ENCODE measurements at regions not wholly inside any gene's neighbourhood (a gene's known extent, or its start where the extent isn't known, plus 50 kb on each side); places are given as distances from the start of the nearest gene placed in this dataset.
"Not testable (repeated sequence)": the region's sequence is repeated elsewhere in the genome, so short reads cannot be mapped to it uniquely, and the experiment has no call there.

GRCh38 chr5:113723021-113723420 lies 209.5 kb downstream of the YTHDC2 start:
- no peak for DNase-seq

GRCh38 chr5:113735751-113736150 lies 222.3 kb downstream of the YTHDC2 start:
- DNase-seq = no peak

GRCh38 chr5:113742176-113742575 lies 228.7 kb downstream of the YTHDC2 start:
- DNase-seq = no peak

- DNase-seq = no peak
Measured at GRCh38 chr5:113742639-113743038, 229.1 kb downstream of the YTHDC2 start.

- no peak for DNase-seq
Measured at GRCh38 chr5:113748403-113748802, 234.9 kb downstream of the YTHDC2 start.

GRCh38 chr5:113749334-113749733 lies 235.8 kb downstream of the YTHDC2 start:
- DNase-seq = no peak

- DNase-seq = not testable (repeated sequence)
Measured at GRCh38 chr5:113753182-113753581, 239.7 kb downstream of the YTHDC2 start.

- DNase-seq = no peak
Measured at GRCh38 chr5:113755516-113755915, 242.0 kb downstream of the YTHDC2 start.

GRCh38 chr5:113757508-113757907 lies 244.0 kb downstream of the YTHDC2 start:
- no peak for DNase-seq

GRCh38 chr5:113759505-113759904 lies 246.0 kb downstream of the YTHDC2 start:
- no peak for DNase-seq

- DNase-seq = no peak
Measured at GRCh38 chr5:113760486-113760885, 247.0 kb downstream of the YTHDC2 start.

GRCh38 chr5:113761594-113761993 lies 248.1 kb downstream of the YTHDC2 start:
- DNase-seq = no peak

GRCh38 chr5:113764382-113764781 lies 250.9 kb downstream of the YTHDC2 start:
- DNase-seq = no peak

GRCh38 chr5:113766827-113767226 lies 253.3 kb downstream of the YTHDC2 start:
- DNase-seq = not testable (repeated sequence)

- no peak for DNase-seq
Measured at GRCh38 chr5:113770648-113771047, 257.2 kb downstream of the YTHDC2 start.

GRCh38 chr5:113771483-113771882 lies 258.0 kb downstream of the YTHDC2 start:
- DNase-seq = no peak

GRCh38 chr5:113776168-113776567 lies 262.7 kb downstream of the YTHDC2 start:
- no peak for DNase-seq

GRCh38 chr5:113776832-113777525 lies 263.5 kb downstream of the YTHDC2 start:
- DNase-seq = no peak

GRCh38 chr5:113778147-113778546 lies 264.7 kb downstream of the YTHDC2 start:
- DNase-seq = no peak

GRCh38 chr5:113788141-113788655 lies 274.7 kb downstream of the YTHDC2 start:
- DNase-seq = no peak

GRCh38 chr5:113789769-113790168 lies 276.3 kb downstream of the YTHDC2 start:
- no peak for DNase-seq

- DNase-seq = no peak
Measured at GRCh38 chr5:113792806-113793205, 279.3 kb downstream of the YTHDC2 start.

GRCh38 chr5:113794981-113795380 lies 281.5 kb downstream of the YTHDC2 start:
- DNase-seq = no peak

GRCh38 chr5:113800686-113801085 lies 287.2 kb downstream of the YTHDC2 start:
- no peak for DNase-seq

GRCh38 chr5:113804264-113804663 lies 290.8 kb downstream of the YTHDC2 start:
- no peak for DNase-seq

Data from CD4-positive, alpha-beta T cell treated with Interleukin-6 for 4 hours (primary cell).